Colonic mucosa (tissue), 4 donors: ENCODE measurements at regions not wholly inside any gene's neighbourhood (a gene's known extent, or its start where the extent isn't known, plus 50 kb on each side); places are given as distances from the start of the nearest gene placed in this dataset.

Source experiments
- DNase-seq: peaks from one replicate; pipeline ENCODE4 v3.0.0-alpha.2; 2020
- H3K27ac ChIP-seq: fragments of 200-600 bp; one replicate; pipeline ENCODE4 v1.8.0; 2021
- H3K27me3 ChIP-seq: fragments of 200-600 bp; one replicate; pipeline ENCODE4 v1.8.0; 2021
- H3K36me3 ChIP-seq: fragments of 200-600 bp; one replicate; pipeline ENCODE4 v1.8.0; 2021
- H3K4me1 ChIP-seq: fragments of 200-600 bp; one replicate; pipeline ENCODE4 v1.8.0; 2021; ENCODE audit warnings: mild to moderate bottlenecking
- H3K4me3 ChIP-seq: fragments of 200-600 bp; one replicate; pipeline ENCODE4 v1.8.0; 2021
- H3K9ac ChIP-seq, 2 donors: one replicate each; pipeline ENCODE4 v1.7.0; 2013; ENCODE audit warnings: control low read depth in 2 of 2, low read depth in 2 of 2, low read length in 2 of 2
- H3K9me3 ChIP-seq: fragments of 200-600 bp; one replicate; pipeline ENCODE4 v1.8.0; 2021
- intact Hi-C: fragments of 100-400 bp; cut with DNase I; formaldehyde crosslinking; loops from one replicate; pipeline ENCODE4 v1.14.1; 2022
- TF ChIP-seq, protein P1 (sequence below): fragments of 200-600 bp; IDR thresholded peaks from one replicate; pipeline ENCODE4 v1.8.0; 2022; ENCODE audit warnings: antibody characterized with exemption, mild to moderate bottlenecking
- donor health status: healthy.
- donor health status: DM: no; HTN: no; CAD: no.
- donor health status: DM: no; HTN: no; CAD: no.

- H3K9me3 ChIP-seq, result no peaks in the 10 kb centered on the region
- H3K9ac ChIP-seq, result no peak overlapping the region
- intact Hi-C loops, result no loop called here
- TF ChIP-seq, protein P1, sequence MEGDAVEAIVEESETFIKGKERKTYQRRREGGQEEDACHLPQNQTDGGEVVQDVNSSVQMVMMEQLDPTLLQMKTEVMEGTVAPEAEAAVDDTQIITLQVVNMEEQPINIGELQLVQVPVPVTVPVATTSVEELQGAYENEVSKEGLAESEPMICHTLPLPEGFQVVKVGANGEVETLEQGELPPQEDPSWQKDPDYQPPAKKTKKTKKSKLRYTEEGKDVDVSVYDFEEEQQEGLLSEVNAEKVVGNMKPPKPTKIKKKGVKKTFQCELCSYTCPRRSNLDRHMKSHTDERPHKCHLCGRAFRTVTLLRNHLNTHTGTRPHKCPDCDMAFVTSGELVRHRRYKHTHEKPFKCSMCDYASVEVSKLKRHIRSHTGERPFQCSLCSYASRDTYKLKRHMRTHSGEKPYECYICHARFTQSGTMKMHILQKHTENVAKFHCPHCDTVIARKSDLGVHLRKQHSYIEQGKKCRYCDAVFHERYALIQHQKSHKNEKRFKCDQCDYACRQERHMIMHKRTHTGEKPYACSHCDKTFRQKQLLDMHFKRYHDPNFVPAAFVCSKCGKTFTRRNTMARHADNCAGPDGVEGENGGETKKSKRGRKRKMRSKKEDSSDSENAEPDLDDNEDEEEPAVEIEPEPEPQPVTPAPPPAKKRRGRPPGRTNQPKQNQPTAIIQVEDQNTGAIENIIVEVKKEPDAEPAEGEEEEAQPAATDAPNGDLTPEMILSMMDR, result no peak
- no peak for DNase-seq
- no peak overlapping the region for H3K27ac ChIP-seq
- no peak overlapping the region for H3K4me3 ChIP-seq
- H3K4me1 ChIP-seq, result no peaks in the 10 kb centered on the region
- no peaks in the 10 kb centered on the region for H3K27me3 ChIP-seq
- H3K36me3 ChIP-seq, result no peaks in the 10 kb centered on the region
Observed at GRCh38 chr19:31179471-31179852, 169.8 kb downstream of the TSHZ3 start.

GRCh38 chr19:31178833-31179470, 170.3 kb downstream of the TSHZ3 start:
- Histone ChIP-seq H3K27me3 (no peaks in the 10 kb centered on the region), H3K4me1 (no peaks in the 10 kb centered on the region), H3K36me3 (no peaks in the 10 kb centered on the region), H3K9ac (no peak overlapping the region), H3K4me3 (no peak overlapping the region), H3K9me3 (no peaks in the 10 kb centered on the region), H3K27ac (no peak overlapping the region)
- TF ChIP-seq, protein P1, result no peak
- DNase-seq, result no peak
- intact Hi-C loops, result no loop called here

DNA sequence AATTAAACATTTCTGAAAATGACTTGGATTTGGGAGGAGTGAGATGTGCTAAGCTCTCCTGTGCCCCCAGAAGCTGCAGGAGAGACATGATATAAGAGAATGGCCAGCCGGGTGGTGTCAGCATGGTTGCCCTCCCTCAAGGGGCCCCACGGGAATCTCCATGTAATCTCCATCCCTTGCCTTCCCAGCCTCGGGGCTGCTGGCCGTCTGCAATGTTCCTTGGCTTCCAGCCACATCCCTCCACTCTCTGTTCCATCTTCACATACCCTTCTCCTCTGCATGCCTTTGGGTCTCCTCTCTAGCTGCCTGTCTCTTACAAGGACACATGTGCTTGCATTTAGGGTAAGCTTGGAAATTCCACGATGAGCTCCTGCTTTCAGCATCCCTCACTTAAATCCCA, 172.0 kb downstream of the TSHZ3 start:
- no peak overlapping the region for H3K4me3 ChIP-seq
- intact Hi-C loops, result no loop called here
- no peaks in the 10 kb centered on the region for H3K36me3 ChIP-seq
- H3K27me3 ChIP-seq, result no peaks in the 10 kb centered on the region
- H3K9ac ChIP-seq, result no peak overlapping the region
- TF ChIP-seq, protein P1, result no peak
- no peaks in the 10 kb centered on the region for H3K4me1 ChIP-seq
- H3K9me3 ChIP-seq, result no peaks in the 10 kb centered on the region
- H3K27ac ChIP-seq, result no peak overlapping the region
- DNase-seq, result no peak

DNA sequence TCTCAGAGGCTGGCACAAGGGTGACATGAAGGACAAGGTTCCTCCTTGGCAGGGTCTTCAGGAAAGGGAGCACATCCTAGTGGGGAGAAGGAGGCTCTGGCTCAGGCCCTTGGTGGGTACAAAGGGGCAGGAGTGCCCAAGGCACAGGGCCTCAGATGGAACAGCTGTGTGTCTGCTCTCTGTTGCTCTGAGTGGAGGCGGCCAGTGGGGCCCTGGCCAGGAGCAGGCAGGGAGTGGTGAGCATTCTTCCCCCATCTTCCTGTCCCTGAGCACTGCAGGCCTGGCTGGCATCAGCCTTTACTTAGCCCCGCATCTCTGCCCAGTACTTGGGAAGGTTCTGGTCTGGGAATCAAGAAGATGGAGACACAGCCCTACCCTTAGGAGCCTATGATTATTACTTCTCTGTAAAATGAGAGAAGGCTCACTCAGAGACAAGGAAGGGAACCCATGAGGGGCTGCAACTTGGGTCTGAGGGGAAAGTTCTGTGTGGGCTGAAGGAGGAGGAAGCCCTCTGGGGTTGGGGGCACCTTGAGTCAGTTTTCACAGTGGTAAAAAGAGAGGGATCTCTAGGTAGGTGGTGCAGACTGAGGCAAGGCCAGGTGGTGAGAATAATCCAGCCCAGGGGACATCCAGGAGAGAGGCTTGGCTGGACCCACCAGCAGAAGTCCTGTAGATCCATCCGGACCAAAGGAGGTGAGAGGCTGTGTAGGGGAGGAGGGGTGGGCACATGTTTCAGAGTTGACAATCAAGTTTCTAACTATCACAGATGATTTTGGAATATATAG, 173.5 kb downstream of the TSHZ3 start:
- no peaks in the 10 kb centered on the region for H3K9me3 ChIP-seq
- no peaks in the 10 kb centered on the region for H3K4me1 ChIP-seq
- intact Hi-C loops, result no loop called here
- H3K9ac ChIP-seq, result no peak overlapping the region
- no peak overlapping the region for H3K4me3 ChIP-seq
- no peaks in the 10 kb centered on the region for H3K27me3 ChIP-seq
- no peaks in the 10 kb centered on the region for H3K36me3 ChIP-seq
- no peak for DNase-seq
- no peak overlapping the region for H3K27ac ChIP-seq
- TF ChIP-seq, protein P1, result no peak

DNA sequence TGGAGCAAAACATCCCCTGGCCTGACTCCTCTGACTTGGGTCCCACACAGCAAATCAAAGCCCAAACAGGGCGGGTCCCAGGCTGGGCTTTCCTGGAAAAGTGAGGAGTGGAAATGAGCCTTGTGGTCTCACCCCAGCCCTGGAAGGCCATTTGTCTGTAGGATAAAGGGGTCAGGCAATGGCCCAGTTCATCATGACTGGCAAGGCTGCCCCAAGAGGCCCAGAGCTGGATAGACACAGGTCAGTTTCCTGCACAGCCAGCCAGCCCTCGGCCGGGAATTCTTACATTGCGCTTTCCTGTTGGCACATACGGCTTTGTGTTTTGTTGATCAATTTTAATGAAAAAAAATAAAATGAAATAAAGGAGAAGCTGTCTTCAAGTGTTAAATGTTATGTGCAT, 174.3 kb downstream of the TSHZ3 start:
- Histone ChIP-seq H3K36me3 (no peaks in the 10 kb centered on the region), H3K27ac (no peak overlapping the region), H3K27me3 (no peaks in the 10 kb centered on the region), H3K4me1 (no peaks in the 10 kb centered on the region), H3K9me3 (no peaks in the 10 kb centered on the region), H3K4me3 (no peak overlapping the region), H3K9ac (no peak overlapping the region)
- intact Hi-C loops, result no loop called here
- TF ChIP-seq, protein P1, result no peak
- no peak for DNase-seq
